ENCODE measurements at regions not wholly inside any gene's neighbourhood (a gene's known extent, or its start where the extent isn't known, plus 50 kb on each side); places are given as distances from the start of the nearest gene placed in this dataset.

DNA sequence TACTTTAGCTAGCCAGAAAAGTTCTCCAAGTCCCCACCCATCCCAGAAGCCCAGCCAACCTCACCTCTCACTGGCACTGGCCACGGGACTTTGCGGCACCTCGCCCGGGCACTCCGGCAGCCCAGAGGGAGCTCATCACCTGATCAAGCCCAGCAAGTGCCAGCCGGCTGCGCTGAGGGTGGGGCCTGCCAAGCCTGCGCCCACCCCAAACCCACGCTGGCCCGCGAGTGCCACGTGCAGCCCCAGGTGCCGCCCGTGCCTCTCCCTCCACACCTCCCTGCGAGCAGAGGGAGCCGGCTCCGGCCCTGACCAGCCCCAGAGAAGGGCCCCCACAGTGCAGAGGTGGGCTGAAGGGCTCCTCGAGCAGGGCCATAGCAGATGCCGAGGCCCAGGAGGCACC lies 585.0 kb upstream of the HS6ST1 start:
- FAIRE-seq, result no peak
- H4K20me1 ChIP-seq (replicated peaks; ENCODE audit: control insufficient read depth, insufficient read depth, low read length), result 0 out of 2 replicates have a peak, but pooled peaks cover 3% of the 10 kb centered on the region
- no peak overlapping the region for H3K4me2 ChIP-seq (ENCODE audit: insufficient read depth, low read length)
- peaks cover 0 to 4% of the 10 kb centered on the region in 2 experiments; a peak in 1 of 5 replicates for H3K4me1 ChIP-seq (replicated peaks in 1 of 2; ENCODE audit: control insufficient read depth in 2 of 2, insufficient read depth in 2 of 2, low read length in 2 of 2)
- peaks cover 3% of the 10 kb centered on the region for H3K9me1 ChIP-seq (ENCODE audit: control insufficient read depth, insufficient read depth, low read length)
- H2AFZ ChIP-seq (ENCODE audit: low read depth, low read length), result no peak overlapping the region
- peaks cover 0 to 11% of the 10 kb centered on the region in 2 experiments; a peak in 1 of 5 replicates for H3K27me3 ChIP-seq (ENCODE audit: control insufficient read depth in 2 of 2, insufficient read depth in 2 of 2, low read length in 2 of 2)
- H3K27ac ChIP-seq (ENCODE audit: extremely low read depth, low read depth, low read length), result no peak overlapping the region
- BruUV-seq (replicated peaks), result no TSS peak
- intact Hi-C loops (cut with micrococcal nuclease) (no loop called here), in situ Hi-C loops (cut with MboI) (no loop called here)
- DNase-seq (ENCODE audit: extremely low read depth in 1 of 4, low spot score in 3 of 4), result no peak
- H3K36me3 ChIP-seq (ENCODE audit: control insufficient read depth, insufficient read depth, low read length), result no peaks in the 10 kb centered on the region
- H3K9me3 ChIP-seq (replicated peaks; ENCODE audit: control insufficient read depth, insufficient read depth, low read depth, low read length), result no peaks in the 10 kb centered on the region
- CTCF ChIA-PET (ENCODE audit: low intra/inter-chr PET ratio), result no interaction called here
- 3% methylated on average over 12 of the region's 19 CpGs for WGBS (ENCODE audit: insufficient coverage, low coverage, missing lambda C conversion rate)
- H3K9ac ChIP-seq (ENCODE audit: insufficient read depth in 1 of 2, low read depth in 2 of 2, low read length in 2 of 2), result no peak overlapping the region
- H3K4me3 ChIP-seq, result no peak overlapping the region
- H3K79me2 ChIP-seq (ENCODE audit: control insufficient read depth, insufficient read depth, low read length), result no peaks in the 10 kb centered on the region
- POLR2A ChIA-PET, result no interaction called here
- ATAC-seq, result no peak
- TF ChIP-seq, protein P1, sequence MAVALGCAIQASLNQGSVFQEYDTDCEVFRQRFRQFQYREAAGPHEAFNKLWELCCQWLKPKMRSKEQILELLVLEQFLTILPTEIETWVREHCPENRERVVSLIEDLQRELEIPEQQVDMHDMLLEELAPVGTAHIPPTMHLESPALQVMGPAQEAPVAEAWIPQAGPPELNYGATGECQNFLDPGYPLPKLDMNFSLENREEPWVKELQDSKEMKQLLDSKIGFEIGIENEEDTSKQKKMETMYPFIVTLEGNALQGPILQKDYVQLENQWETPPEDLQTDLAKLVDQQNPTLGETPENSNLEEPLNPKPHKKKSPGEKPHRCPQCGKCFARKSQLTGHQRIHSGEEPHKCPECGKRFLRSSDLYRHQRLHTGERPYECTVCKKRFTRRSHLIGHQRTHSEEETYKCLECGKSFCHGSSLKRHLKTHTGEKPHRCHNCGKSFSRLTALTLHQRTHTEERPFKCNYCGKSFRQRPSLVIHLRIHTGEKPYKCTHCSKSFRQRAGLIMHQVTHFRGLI (CRISPR knock-in tag; IDR thresholded peaks at IDR 0.05), result no peak
- TF ChIP-seq EHMT2 (IDR thresholded peaks at IDR 0.05) (no peak), SP2 (IDR thresholded peaks at IDR 0.05; ENCODE audit: extremely low read depth, low read depth, low read length, poor library complexity, severe bottlenecking) (no peak), ZNF316 (IDR thresholded peaks at IDR 0.05) (no peak), ZKSCAN1 (IDR thresholded peaks at IDR 0.05; ENCODE audit: low read depth, low read length) (no peak), MTF1 (CRISPR knock-in tag; IDR thresholded peaks at IDR 0.05; ENCODE audit: borderline replicate concordance) (no peak), POLR3G (IDR thresholded peaks at IDR 0.05; ENCODE audit: extremely low read depth, insufficient read length, insufficient replicate concordance) (no peak), PRPF4 (IDR thresholded peaks at IDR 0.05; ENCODE audit: insufficient read depth, low read depth, low read length, poor library complexity, severe bottlenecking) (no peak), CCAR2 (IDR thresholded peaks at IDR 0.05; ENCODE audit: low read depth, low read length) (no peak), MCM3 (IDR thresholded peaks at IDR 0.05) (no peak), MAZ (CRISPR knock-in tag; conservative IDR thresholded peaks at IDR 0.05 in 1 of 2, IDR thresholded peaks at IDR 0.05 in 1 of 2) (no peak), GATAD2A (IDR thresholded peaks at IDR 0.05) (no peak), SAFB (IDR thresholded peaks at IDR 0.05; ENCODE audit: borderline replicate concordance, low read depth, low read length) (no peak), ZNF696 (CRISPR knock-in tag; conservative IDR thresholded peaks at IDR 0.05) (no peak)
- TF ChIP-seq, protein P2, sequence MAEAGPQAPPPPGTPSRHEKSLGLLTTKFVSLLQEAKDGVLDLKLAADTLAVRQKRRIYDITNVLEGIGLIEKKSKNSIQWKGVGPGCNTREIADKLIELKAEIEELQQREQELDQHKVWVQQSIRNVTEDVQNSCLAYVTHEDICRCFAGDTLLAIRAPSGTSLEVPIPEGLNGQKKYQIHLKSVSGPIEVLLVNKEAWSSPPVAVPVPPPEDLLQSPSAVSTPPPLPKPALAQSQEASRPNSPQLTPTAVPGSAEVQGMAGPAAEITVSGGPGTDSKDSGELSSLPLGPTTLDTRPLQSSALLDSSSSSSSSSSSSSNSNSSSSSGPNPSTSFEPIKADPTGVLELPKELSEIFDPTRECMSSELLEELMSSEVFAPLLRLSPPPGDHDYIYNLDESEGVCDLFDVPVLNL (CRISPR knock-in tag; IDR thresholded peaks at IDR 0.05; ENCODE audit: low read depth), result no peak
- TF ChIP-seq, protein P3, sequence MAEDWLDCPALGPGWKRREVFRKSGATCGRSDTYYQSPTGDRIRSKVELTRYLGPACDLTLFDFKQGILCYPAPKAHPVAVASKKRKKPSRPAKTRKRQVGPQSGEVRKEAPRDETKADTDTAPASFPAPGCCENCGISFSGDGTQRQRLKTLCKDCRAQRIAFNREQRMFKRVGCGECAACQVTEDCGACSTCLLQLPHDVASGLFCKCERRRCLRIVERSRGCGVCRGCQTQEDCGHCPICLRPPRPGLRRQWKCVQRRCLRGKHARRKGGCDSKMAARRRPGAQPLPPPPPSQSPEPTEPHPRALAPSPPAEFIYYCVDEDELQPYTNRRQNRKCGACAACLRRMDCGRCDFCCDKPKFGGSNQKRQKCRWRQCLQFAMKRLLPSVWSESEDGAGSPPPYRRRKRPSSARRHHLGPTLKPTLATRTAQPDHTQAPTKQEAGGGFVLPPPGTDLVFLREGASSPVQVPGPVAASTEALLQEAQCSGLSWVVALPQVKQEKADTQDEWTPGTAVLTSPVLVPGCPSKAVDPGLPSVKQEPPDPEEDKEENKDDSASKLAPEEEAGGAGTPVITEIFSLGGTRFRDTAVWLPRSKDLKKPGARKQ (CRISPR knock-in tag; IDR thresholded peaks at IDR 0.05), result no peak
- TF ChIP-seq, protein P4, sequence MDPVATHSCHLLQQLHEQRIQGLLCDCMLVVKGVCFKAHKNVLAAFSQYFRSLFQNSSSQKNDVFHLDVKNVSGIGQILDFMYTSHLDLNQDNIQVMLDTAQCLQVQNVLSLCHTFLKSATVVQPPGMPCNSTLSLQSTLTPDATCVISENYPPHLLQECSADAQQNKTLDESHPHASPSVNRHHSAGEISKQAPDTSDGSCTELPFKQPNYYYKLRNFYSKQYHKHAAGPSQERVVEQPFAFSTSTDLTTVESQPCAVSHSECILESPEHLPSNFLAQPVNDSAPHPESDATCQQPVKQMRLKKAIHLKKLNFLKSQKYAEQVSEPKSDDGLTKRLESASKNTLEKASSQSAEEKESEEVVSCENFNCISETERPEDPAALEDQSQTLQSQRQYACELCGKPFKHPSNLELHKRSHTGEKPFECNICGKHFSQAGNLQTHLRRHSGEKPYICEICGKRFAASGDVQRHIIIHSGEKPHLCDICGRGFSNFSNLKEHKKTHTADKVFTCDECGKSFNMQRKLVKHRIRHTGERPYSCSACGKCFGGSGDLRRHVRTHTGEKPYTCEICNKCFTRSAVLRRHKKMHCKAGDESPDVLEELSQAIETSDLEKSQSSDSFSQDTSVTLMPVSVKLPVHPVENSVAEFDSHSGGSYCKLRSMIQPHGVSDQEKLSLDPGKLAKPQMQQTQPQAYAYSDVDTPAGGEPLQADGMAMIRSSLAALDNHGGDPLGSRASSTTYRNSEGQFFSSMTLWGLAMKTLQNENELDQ (CRISPR knock-in tag; IDR thresholded peaks at IDR 0.05; ENCODE audit: borderline replicate concordance), result no peak
